ENCODE measurements at regions not wholly inside any gene's neighbourhood (a gene's known extent, or its start where the extent isn't known, plus 50 kb on each side); places are given as distances from the start of the nearest gene placed in this dataset.

- no peak for DNase-seq
These were observed 1373.6 kb upstream of the SPRY2 start for GRCh38 chr13:81714513-81714912.

DNA sequence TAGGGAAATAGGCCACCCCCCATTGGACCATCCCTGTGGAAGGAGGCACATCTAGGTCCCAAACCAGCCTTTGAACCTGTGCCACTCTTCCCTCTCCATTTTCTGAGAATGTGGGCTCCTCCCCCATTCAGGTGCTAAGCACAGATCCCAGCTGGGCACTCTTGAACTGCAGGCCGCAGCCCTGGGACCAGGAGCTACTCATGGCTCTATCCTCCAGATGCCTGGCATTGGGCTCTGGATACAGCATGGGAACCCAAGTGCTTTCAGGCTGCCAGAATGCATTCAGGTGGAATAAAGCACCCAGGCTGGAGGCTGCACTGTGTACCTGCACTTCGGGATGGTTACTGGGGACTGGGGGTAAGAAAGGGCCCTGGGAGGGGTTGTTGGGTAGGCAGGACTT, 1372.3 kb upstream of the SPRY2 start:
- DNase-seq = no peak

- DNase-seq = no peak
These were observed 1356.9 kb upstream of the SPRY2 start for GRCh38 chr13:81697826-81698225.

GRCh38 chr13:81686877-81687276, 1346.0 kb upstream of the SPRY2 start:
- DNase-seq = peak in 1 of 58 donors; percentile 7

DNA sequence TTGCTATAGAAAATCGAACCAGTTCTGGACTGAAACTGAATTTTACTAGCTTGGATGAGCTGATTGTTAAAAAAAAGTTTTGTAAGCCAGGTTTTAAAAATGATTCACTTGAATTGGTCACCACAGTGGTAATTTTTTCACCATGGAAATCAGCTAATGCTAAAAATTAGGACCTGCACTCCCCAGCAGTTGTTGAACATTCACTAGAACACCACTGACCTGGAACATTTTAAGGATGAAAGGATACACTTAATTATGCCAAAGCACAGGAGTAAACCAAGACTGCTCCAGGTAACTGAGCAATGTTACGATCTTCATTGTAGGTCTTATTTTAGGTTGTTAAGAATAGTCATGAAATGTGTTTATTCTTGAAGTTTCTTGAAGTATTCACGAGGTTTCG, 1342.6 kb upstream of the SPRY2 start:
- DNase-seq = no peak

DNA sequence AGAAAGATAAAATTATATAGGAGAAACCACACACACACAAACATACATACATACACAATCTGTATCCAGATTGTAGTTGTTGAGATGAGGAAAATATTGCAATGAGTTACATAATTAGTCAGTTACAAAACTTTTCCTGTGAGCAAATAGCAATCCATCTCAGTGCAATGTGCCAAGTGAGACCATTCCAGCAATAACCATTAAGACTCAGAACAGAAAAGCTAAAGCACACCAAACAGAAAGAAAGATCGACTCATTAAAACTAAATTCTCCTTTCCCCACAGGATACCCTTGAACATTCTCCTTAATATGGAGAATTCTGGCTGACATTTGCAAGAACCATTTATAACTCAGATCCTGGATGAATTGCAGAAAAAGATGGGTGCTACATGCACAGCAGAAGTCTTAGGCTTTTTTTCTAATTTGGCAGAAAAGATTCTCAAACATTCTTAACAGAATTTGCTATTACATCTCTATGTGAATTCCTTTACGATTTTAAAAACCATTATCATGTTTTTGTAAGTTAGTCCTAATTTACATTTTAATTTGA, 1341.2 kb upstream of the SPRY2 start:
- no peak for DNase-seq

GRCh38 chr13:81677857-81678256, 1336.9 kb upstream of the SPRY2 start:
- no peak for DNase-seq

- DNase-seq = no peak
These were observed 1335.1 kb upstream of the SPRY2 start for GRCh38 chr13:81676008-81676407.

- no peak for DNase-seq
These were observed 1330.1 kb upstream of the SPRY2 start for GRCh38 chr13:81671064-81671463.

DNA sequence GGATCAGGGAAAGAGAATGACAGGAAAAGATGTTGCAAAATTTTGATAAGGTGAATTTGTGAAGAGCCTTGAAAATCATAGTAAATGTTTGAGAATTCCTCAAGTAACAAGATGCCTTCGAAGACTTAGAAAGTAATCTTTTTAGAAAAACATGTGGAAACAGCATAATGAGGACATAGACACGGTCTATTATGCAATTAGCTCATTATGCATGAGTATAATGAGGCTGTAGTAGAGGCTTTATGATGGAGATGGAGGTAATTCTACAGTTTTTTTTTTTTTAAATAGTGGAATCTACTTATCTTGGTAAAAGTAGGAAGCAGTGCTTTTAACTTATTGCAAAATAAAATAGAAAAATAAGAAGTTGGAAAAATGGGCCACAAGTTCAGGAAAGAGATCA, 1329.1 kb upstream of the SPRY2 start:
- DNase-seq = no peak

- DNase-seq = no peak
These were observed 1323.9 kb upstream of the SPRY2 start for GRCh38 chr13:81664872-81665271.

DNA sequence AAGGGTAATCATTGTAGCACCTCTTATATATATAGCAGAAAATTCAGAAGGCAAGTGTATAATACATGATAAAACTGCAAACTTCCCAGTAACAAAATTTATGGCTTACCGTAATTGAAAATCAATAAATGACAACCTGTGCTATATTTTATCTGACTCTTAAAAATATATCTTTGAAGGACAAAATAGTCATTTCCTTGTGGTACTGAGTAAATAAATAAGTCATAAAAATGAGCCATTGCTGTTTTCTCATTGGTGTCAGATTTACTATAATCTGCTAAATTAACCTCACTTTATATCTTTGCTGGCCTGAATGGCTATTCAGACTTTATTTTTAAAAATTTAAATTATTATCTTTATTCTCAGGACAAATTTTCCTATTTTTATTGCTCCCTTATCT, 1319.1 kb upstream of the SPRY2 start:
- DNase-seq = no peak

DNA sequence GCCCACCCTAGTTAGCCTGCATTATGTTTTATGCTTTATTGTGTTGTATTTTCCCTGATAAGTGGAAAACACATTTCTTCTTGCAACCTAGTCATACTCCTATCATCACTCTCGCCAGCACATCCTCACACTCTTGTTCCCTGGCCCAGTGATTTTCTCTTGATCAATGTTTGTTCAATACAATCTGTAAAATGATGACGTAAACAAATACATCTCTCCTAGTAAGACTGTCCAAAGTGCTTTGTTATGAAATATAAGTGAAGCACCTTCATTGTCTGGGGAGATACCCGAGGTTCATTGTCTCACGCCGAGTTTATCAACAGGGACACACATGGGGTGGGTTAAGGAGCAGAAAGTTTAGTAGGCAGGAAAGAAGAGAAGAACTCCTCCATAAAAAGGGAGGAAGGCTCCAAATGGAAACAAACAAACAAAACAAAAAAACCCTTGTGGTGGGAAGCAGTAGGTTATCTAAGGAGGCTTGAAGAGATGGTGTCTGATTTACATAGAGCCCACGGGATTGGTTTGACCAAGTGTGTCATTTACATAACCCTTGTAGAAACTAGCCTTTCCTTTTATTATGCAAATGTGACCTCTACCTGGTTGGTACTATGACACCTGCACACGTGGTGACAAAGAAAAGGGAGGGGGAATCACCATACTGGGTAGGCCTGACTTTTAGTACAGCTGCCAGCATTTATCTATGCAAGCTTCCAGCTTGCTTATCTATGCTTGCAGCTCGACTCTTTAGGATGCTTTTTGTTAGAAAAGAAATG, 1317.9 kb upstream of the SPRY2 start:
- no peak for DNase-seq

- no peak for DNase-seq
These were observed 1299.2 kb upstream of the SPRY2 start for GRCh38 chr13:81639984-81640582.

DNA sequence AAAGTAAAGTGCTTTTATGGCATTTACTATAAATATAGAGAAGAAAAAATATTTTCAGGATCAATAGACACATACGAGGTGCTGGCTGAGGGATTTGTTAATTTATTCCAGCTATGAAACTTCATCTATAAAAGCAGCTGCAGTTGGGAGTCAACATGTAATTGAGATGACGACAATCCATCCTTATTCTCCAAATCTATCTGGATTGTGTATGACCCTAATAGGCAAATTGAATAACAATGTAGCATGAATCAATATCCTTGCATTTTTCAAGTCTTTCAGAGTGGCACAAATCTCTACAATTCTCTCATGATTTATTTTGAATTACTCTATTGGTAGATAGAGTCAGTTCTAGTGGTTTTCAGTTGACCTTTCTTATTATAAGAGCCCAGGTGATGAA, 1296.5 kb upstream of the SPRY2 start:
- DNase-seq = no peak

DNA sequence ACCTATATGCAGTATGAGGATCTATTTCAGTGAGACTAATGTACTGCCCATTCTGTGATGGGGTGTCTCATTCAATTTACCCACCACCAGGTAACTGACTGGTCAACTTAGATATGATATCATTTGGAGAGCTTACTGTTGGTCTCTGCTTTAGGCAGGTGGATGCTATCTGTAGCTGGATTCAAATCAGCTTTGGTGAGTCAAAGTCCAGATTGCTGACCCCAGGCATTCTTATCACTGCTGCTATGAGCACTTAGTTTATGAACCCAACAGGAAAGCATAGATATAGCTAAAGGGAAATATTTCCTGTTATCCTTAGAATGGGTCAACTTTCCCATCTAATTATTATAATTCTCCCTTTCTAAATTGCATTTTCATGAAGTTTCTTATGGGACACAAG, 1295.2 kb upstream of the SPRY2 start:
- DNase-seq = no peak

DNA sequence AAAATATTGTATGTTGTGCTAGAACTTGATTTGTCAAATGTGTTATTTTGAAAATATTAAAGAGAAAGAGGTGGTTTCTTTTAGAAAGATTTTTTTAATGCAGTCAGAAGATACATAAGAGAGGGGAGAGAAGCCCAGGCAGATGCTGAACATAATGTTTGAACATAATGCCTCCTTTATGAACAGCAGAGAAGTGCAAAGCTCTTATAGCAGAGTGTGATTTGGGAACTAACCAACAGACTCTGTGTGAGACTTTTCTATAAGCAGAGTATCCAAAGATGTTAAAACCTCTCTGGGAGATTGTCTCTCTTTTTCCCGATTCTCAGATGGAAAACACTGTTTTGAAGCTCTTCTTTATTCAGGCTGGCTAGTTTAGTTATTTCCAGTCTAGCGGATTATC, 1274.1 kb upstream of the SPRY2 start:
- DNase-seq = no peak

DNA sequence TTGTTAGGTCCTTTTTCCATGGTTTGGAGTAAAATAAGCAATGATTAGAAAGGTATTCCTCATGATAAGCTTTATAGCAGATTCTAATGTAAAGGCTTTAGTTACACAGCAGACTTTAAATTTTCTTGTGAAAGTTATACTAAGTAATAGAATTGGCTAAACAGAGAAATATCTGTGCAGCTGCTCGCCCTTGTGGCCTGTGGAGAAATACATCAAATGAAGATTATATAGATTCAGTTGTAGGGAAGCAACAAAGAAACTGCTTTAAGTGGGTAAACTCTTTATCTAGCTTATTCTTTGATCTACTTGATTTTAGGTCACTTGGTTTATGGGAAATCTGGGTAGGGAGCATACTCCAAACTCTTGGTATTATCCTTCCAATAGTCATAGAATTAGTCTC, 1269.7 kb upstream of the SPRY2 start:
- DNase-seq = no peak

DNA sequence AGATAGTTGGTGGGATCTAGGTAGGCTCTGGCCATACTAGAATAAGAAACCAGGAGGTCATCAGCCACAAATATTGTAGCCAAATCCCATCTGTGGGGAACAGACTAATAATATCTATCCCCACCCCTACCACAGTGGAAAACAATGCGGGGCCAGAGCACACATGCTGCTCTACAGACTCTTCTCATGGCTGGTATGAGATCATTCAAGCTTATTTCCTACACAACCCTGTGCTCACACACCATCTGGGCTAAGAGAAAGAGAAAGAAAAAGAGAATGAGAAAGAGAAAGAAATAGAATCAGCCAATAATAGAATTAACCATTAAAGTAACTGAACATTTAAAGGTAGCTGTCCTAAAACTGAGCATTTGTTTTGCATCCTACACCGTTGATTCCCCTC, 1268.4 kb upstream of the SPRY2 start:
- no peak for DNase-seq

DNA sequence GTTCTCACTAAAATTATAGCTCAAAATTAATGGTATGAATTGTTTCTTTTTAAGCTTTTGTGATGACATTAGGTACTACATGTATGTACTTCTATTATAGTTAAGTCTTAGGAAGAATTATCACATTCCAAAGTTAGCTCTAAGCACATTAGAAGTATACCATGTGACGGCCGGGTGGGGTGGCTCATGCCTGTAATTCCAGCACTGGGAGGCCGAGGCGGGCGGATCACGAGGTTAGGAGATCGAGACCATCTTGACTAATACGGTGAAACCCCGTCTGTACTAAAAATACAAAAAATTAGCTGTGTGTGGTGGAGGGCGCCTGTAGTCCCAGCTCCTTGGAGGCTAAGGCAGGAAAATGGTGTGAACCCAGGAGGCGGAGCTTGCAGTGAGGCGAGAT, 1265.1 kb upstream of the SPRY2 start:
- no peak for DNase-seq

DNA sequence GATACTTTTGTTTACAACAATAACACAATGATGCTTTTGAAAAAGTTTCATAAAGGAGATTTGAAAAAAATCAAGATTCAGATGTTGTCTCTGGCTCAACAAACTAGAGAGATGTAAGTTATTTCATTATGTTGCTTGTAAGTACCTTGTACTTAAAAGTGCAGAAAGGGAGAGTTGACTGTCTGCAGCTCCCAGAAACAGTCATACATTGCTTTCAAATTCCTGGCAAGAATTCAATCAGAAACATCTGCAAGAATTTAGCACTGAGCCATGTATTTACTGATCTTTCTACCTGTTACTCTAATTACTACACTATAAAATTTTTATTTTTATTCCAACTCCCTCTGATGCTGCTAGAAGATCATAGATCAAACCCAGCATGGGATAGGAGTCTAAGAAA, 1261.3 kb upstream of the SPRY2 start:
- DNase-seq = no peak

DNA sequence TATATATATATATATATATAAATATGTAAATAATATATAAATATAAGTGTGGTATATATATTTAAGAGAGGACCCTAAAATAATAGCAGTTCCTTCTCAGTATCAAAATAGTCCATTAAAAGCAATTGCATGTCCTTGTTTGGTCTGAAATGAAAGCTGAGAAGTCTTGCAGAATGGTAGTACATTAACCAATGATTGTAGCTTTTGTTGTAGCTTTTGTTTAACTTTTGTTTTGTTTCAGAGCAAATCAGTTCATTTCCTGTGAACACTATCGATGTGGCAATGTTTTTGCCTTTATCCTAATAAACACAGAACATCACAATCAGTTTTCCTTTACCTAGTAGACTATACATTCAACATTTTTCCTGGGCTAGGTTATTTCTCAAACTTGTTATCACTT, 1256.2 kb upstream of the SPRY2 start:
- DNase-seq = no peak

DNA sequence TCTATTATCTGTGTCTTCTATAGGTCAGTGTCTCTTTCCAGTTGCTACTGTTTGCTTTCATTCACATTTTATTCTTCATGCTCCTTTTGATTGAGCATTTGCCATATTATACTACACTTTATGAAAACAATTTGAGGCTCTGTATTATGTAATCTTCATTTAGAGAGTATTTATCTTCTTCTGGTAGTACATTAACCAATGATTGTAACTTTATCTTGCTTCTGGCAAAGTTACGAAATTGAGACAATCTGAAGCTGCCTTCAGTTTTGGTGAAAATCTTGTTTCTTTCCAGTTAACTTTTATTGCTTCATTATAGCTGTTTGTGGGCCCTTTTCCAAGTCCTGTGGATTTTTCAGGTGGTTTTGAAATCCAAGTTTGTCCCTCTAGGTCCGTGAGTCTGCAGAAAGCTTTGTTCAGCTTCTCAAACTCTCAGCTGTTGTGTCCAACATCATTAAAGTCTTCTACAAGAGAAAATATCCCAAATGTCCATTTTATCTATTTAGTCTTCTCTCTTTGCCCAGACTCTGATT, 1255.4 kb upstream of the SPRY2 start:
- no peak for DNase-seq

Measured in anterior cingulate cortex (tissue), 58 donors.